IMR-90 (cell line): ENCODE measurements at regions not wholly inside any gene's neighbourhood (a gene's known extent, or its start where the extent isn't known, plus 50 kb on each side); places are given as distances from the start of the nearest gene placed in this dataset.

Experiments
- ATAC-seq: fragments of 200-7000 bp; cut with Tn5 transposase; 2 replicates; pipeline ENCODE4 v1.9.1; 2020; ENCODE audit warnings: low read depth, mild to moderate bottlenecking, moderate library complexity
- BruUV-seq: library from RNA; stranded (reverse); fragments of 400-500 nt; replicated peaks from 2 replicates; lab custom pipeline; 2021; lab: Mats Ljungman, UMichigan
- CTCF ChIA-PET: fragments of 300-600 bp; formaldehyde crosslinking; extraction: SDS; loops from one replicate; lab custom pipeline; 2021; ENCODE audit warnings: antibody characterized with exemption; lab: Yijun Ruan, JAX
- POLR2A ChIA-PET: fragments of 300-600 bp; sonication (Branson Sonifier 250); formaldehyde crosslinking; loops from one replicate; lab custom pipeline; 2022; ENCODE audit warnings: antibody characterized with exemption; ENCODE audit not compliant: unreplicated experiment; lab: Charles Lee
- DNase-seq: peaks from one replicate; pipeline ENCODE4 v3.0.0; 2013
- H2AFZ ChIP-seq: replicated peaks from 2 replicates; pipeline ENCODE3; 2013; ENCODE audit warnings: low read length, mild to moderate bottlenecking; ENCODE audit not compliant: poor library complexity
- H2AK5ac ChIP-seq: 2 replicates; pipeline ENCODE4 v1.6.1; 2013; ENCODE audit warnings: low read depth, low read length, inconsistent platforms
- H2AK9ac ChIP-seq: replicated peaks from 2 replicates; pipeline ENCODE3; 2013; ENCODE audit warnings: mild to moderate bottlenecking, low read depth, low read length, moderate library complexity; ENCODE audit not compliant: poor library complexity
- H2BK120ac ChIP-seq: 2 replicates; pipeline ENCODE4 v1.6.1; 2013; ENCODE audit warnings: low read depth, low read length, inconsistent platforms
- H2BK15ac ChIP-seq: 3 replicates; pipeline ENCODE4 v1.6.1; 2013; ENCODE audit warnings: low read depth, low read length, inconsistent platforms
- H2BK20ac ChIP-seq: 2 replicates; pipeline ENCODE4 v1.6.1; 2013; ENCODE audit warnings: low read depth, mild to moderate bottlenecking, inconsistent platforms, low read length, moderate library complexity
- H2BK5ac ChIP-seq: 2 replicates; pipeline ENCODE4 v1.6.1; 2013; ENCODE audit warnings: mild to moderate bottlenecking, low read depth, low read length, inconsistent platforms; ENCODE audit not compliant: poor library complexity, severe bottlenecking
- H3K14ac ChIP-seq: replicated peaks from 2 replicates; pipeline ENCODE4 v1.6.1; 2013; ENCODE audit warnings: low read depth, low read length, inconsistent platforms
- H3K18ac ChIP-seq: 2 replicates; pipeline ENCODE4 v1.6.1; 2013; ENCODE audit warnings: low read depth, low read length, control low read depth
- H3K23ac ChIP-seq: 2 replicates; pipeline ENCODE4 v1.6.1; 2013; ENCODE audit warnings: low read depth, low read length, inconsistent platforms
- H3K27ac ChIP-seq: 2 replicates; pipeline ENCODE4 v1.5.1; 2013; ENCODE audit warnings: mild to moderate bottlenecking, control low read depth, low read length; ENCODE audit not compliant: insufficient read depth
- H3K27me3 ChIP-seq: 2 replicates; pipeline ENCODE4 v1.6.1; 2013; ENCODE audit warnings: low read length; ENCODE audit not compliant: control insufficient read depth, insufficient read depth
- H3K36me3 ChIP-seq: 2 replicates; pipeline ENCODE4 v1.6.1; 2013; ENCODE audit warnings: low read length, mixed read lengths; ENCODE audit not compliant: control insufficient read depth, insufficient read depth
- H3K4ac ChIP-seq: 2 replicates; pipeline ENCODE4 v1.6.1; 2013; ENCODE audit warnings: low read depth, low read length, inconsistent platforms
- H3K4me1 ChIP-seq: 2 replicates; pipeline ENCODE4 v1.6.1; 2013; ENCODE audit warnings: low read length, mixed read lengths; ENCODE audit not compliant: control insufficient read depth, insufficient read depth
- H3K4me2 ChIP-seq: 2 replicates; pipeline ENCODE4 v1.6.1; 2013; ENCODE audit warnings: low read depth, mild to moderate bottlenecking, control low read depth, low read length, moderate library complexity
- H3K4me3 ChIP-seq: 2 replicates; pipeline ENCODE4 v1.5.1; 2013; ENCODE audit warnings: low read depth, mild to moderate bottlenecking, control low read depth, low read length, moderate library complexity; ENCODE audit not compliant: insufficient read depth
- H3K56ac ChIP-seq: 2 replicates; pipeline ENCODE4 v1.6.1; 2013; ENCODE audit warnings: low read length, inconsistent platforms; ENCODE audit not compliant: insufficient read depth; ENCODE audit errors: extremely low read depth
- H3K79me1 ChIP-seq, 2 experiments: 2 replicates each; pipeline ENCODE4 v1.6.1; 2013; ENCODE audit warnings: low read length in 2 of 2, inconsistent platforms in 1 of 2, low read depth in 1 of 2
- H3K9ac ChIP-seq: 2 replicates; pipeline ENCODE4 v1.6.1; 2013; ENCODE audit warnings: low read depth, low read length, control low read depth
- H3K9me1 ChIP-seq: 2 replicates; pipeline ENCODE4 v1.6.1; 2013; ENCODE audit warnings: low read length, inconsistent platforms; ENCODE audit not compliant: insufficient read depth
- H3K9me3 ChIP-seq: 2 replicates; pipeline ENCODE4 v1.6.1; 2013; ENCODE audit warnings: low read length; ENCODE audit not compliant: control insufficient read depth, insufficient read depth
- H4K20me1 ChIP-seq: 2 replicates; pipeline ENCODE4 v1.6.1; 2013; ENCODE audit warnings: low read length, inconsistent platforms; ENCODE audit not compliant: insufficient read depth
- H4K5ac ChIP-seq: 2 replicates; pipeline ENCODE4 v1.6.1; 2013; ENCODE audit warnings: mild to moderate bottlenecking, low read depth, low read length, control low read depth
- H4K8ac ChIP-seq, 2 experiments: 2 replicates each; pipeline ENCODE4 v1.6.1; 2013; ENCODE audit warnings: low read depth in 2 of 2, low read length in 2 of 2, control low read depth in 1 of 2, inconsistent platforms in 1 of 2
- H4K91ac ChIP-seq: 2 replicates; pipeline ENCODE4 v1.6.1; 2013; ENCODE audit warnings: low read depth, low read length, inconsistent platforms; ENCODE audit not compliant: insufficient read depth
- BHLHE40 ChIP-seq: fragments of 150-350 bp; IDR thresholded peaks from 2 replicates; pipeline ENCODE4 v1.6.1; 2016; ENCODE audit warnings: mild to moderate bottlenecking, low read depth, low read length
- CEBPB ChIP-seq: IDR thresholded peaks from 2 replicates; pipeline ENCODE4 v1.6.1; 2012; ENCODE audit warnings: low read depth, low read length, improper control_type of control experiment
- CHD1 ChIP-seq: IDR thresholded peaks from 2 replicates; pipeline ENCODE4 v1.6.1; 2012; ENCODE audit warnings: low read depth, low read length, improper control_type of control experiment
- CTCF ChIP-seq: conservative IDR thresholded peaks from 2 replicates; pipeline ENCODE4 v1.5.1; 2012; ENCODE audit warnings: mild to moderate bottlenecking, low read depth, low read length, improper control_type of control experiment
- ELK1 ChIP-seq: fragments of 150-350 bp; IDR thresholded peaks from 2 replicates; pipeline ENCODE4 v1.6.1; 2016; ENCODE audit warnings: low read depth, mild to moderate bottlenecking, low read length, moderate library complexity, borderline replicate concordance
- FOS ChIP-seq: fragments of 150-350 bp; IDR thresholded peaks from 2 replicates; pipeline ENCODE4 v1.6.1; 2016; ENCODE audit warnings: low read depth, low read length
- MAFK ChIP-seq: IDR thresholded peaks from 2 replicates; pipeline ENCODE4 v1.6.1; 2012; ENCODE audit warnings: low read depth, low read length, improper control_type of control experiment
- MAZ ChIP-seq: IDR thresholded peaks from 2 replicates; pipeline ENCODE4 v1.6.1; 2012; ENCODE audit warnings: low read depth, mild to moderate bottlenecking, low read length, improper control_type of control experiment, moderate library complexity, borderline replicate concordance
- MXI1 ChIP-seq: IDR thresholded peaks from 2 replicates; pipeline ENCODE4 v1.6.1; 2012; ENCODE audit warnings: low read depth, mild to moderate bottlenecking, low read length, moderate library complexity, borderline replicate concordance
- NFE2L2 ChIP-seq: fragments of 150-350 bp; IDR thresholded peaks from 2 replicates; pipeline ENCODE4 v1.6.1; 2016; ENCODE audit warnings: low read depth, mild to moderate bottlenecking, low read length
- POLR2A ChIP-seq: IDR thresholded peaks from 2 replicates; pipeline ENCODE4 v1.6.1; 2012; ENCODE audit warnings: mild to moderate bottlenecking, low read depth, low read length
- RAD21 ChIP-seq: IDR thresholded peaks from 2 replicates; pipeline ENCODE4 v1.6.1; 2012; ENCODE audit warnings: low read length, improper control_type of control experiment
- RCOR1 ChIP-seq: IDR thresholded peaks from 2 replicates; pipeline ENCODE4 v1.6.1; 2012; ENCODE audit warnings: mild to moderate bottlenecking, low read length, improper control_type of control experiment; ENCODE audit not compliant: insufficient replicate concordance
- RFX5 ChIP-seq: IDR thresholded peaks from 2 replicates; pipeline ENCODE4 v1.8.0; 2012; ENCODE audit warnings: low read depth, mild to moderate bottlenecking, low read length, moderate library complexity
- SMC3 ChIP-seq: fragments of 150-350 bp; IDR thresholded peaks from 2 replicates; pipeline ENCODE4 v1.6.1; 2016; ENCODE audit warnings: low read depth, mild to moderate bottlenecking, antibody characterized with exemption, low read length, moderate library complexity
- WGBS, 2 experiments: methylation state at CpG; one replicate each; pipeline versions ENCODE4 v1.1.5 to v1.1.7; 2013; ENCODE audit warnings: missing lambda C conversion rate in 2 of 2; ENCODE audit not compliant: insufficient read length in 1 of 2; ENCODE audit errors: extremely low coverage in 2 of 2; 5-methylcytosine and 5-hydroxymethylcytosine counted together
- dilution Hi-C: fragments of 300-500 bp; cut with HindIII; formaldehyde crosslinking; loops from one replicate; pipeline ENCODE4 v1.14.3; 2018; ENCODE audit warnings: low sequenced_read_pairs; ENCODE audit not compliant: unreplicated experiment
- in situ Hi-C: fragments of 300-500 bp; cut with MboI; formaldehyde crosslinking; loops from 3 replicates; pipeline ENCODE4 v1.14.3; 2019; ENCODE audit warnings: low sequenced_read_pairs, inconsistent platforms, mixed read lengths
- intact Hi-C: fragments of 100-400 bp; cut with micrococcal nuclease; formaldehyde crosslinking; loops from 2 replicates; pipeline ENCODE4 v1.10.0; 2022
- TF ChIP-seq, protein P1 (sequence below): fragments of 150-350 bp; IDR thresholded peaks from 2 replicates; pipeline ENCODE4 v1.6.1; 2017; ENCODE audit warnings: mild to moderate bottlenecking, antibody characterized with exemption, low read length, low read depth

GRCh38 chr9:13049223-13049622, 230.3 kb downstream of the MPDZ start:
- H3K14ac ChIP-seq: no peak overlapping the region
- H3K9me3 ChIP-seq: no peaks in the 10 kb centered on the region
- CTCF ChIA-PET: interaction anchor here (0.5 to 1.7 kb wide), 2 partner anchors 15 to 1612 kb away, joined by 3 to 6 read pairs; no protein-coding TSS in a partner anchor
- H2BK15ac ChIP-seq: no peak overlapping the region
- DNase-seq (no peak), ATAC-seq (no peak)
- no peak overlapping the region for H2BK20ac ChIP-seq
- no peak overlapping the region for H4K5ac ChIP-seq
- no peak overlapping the region for H3K4me2 ChIP-seq
- intact Hi-C loops: no loop called here
- no peak overlapping the region for H3K4me3 ChIP-seq
- no TSS peak for BruUV-seq
- TF ChIP-seq CEBPB: no peak
- no peak for TF ChIP-seq CHD1
- no peak for TF ChIP-seq RAD21
- TF ChIP-seq MAFK: no peak
- TF ChIP-seq RCOR1: no peak
- TF ChIP-seq ELK1: no peak
- TF ChIP-seq, protein P1, sequence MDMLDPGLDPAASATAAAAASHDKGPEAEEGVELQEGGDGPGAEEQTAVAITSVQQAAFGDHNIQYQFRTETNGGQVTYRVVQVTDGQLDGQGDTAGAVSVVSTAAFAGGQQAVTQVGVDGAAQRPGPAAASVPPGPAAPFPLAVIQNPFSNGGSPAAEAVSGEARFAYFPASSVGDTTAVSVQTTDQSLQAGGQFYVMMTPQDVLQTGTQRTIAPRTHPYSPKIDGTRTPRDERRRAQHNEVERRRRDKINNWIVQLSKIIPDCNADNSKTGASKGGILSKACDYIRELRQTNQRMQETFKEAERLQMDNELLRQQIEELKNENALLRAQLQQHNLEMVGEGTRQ: no peak
- no peak for TF ChIP-seq SMC3
- no peak for TF ChIP-seq CTCF
- no peak for TF ChIP-seq MXI1
- TF ChIP-seq BHLHE40: no peak
- TF ChIP-seq MAZ: no peak
- no peak for TF ChIP-seq RFX5
- no peak for TF ChIP-seq NFE2L2
- no peak for TF ChIP-seq POLR2A
- no peak for TF ChIP-seq FOS
- H2AK9ac ChIP-seq: no peak overlapping the region
- H3K9ac ChIP-seq: no peak overlapping the region
- H4K91ac ChIP-seq: no peak overlapping the region
- in situ Hi-C loops: loop anchor here (25.0 kb wide), 1 partner anchor 1388 kb away; no protein-coding TSS in a partner anchor
- no peak overlapping the region for H4K8ac ChIP-seq
- dilution Hi-C loops: no loop called here
- WGBS, 2 experiments: 88% methylated on average over 3 of the region's 7 CpGs; no CpG with 5 or more reads in 1 of the 2 experiments
- H2BK5ac ChIP-seq: no peak overlapping the region
- no peak overlapping the region for H3K23ac ChIP-seq
- H3K9me1 ChIP-seq: no peaks in the 10 kb centered on the region
- H2BK120ac ChIP-seq: no peak overlapping the region
- POLR2A ChIA-PET: no interaction called here
- H2AFZ ChIP-seq: no peak overlapping the region
- no peaks in the 10 kb centered on the region for H3K4me1 ChIP-seq
- H3K56ac ChIP-seq: no peak overlapping the region
- no peak overlapping the region for H3K4ac ChIP-seq
- no peaks in the 10 kb centered on the region for H4K20me1 ChIP-seq
- no peak overlapping the region for H3K18ac ChIP-seq
- no peaks in the 10 kb centered on the region for H3K36me3 ChIP-seq
- no peak overlapping the region for H2AK5ac ChIP-seq
- no peaks in the 10 kb centered on the region; the same call in none of the 2 replicates for H3K27me3 ChIP-seq
- H3K27ac ChIP-seq: no peak overlapping the region
- H3K79me1 ChIP-seq: no peaks in the 10 kb centered on the region
